Right renal pelvis (tissue), 4 donors: ENCODE measurements at regions not wholly inside any gene's neighbourhood (a gene's known extent, or its start where the extent isn't known, plus 50 kb on each side); places are given as distances from the start of the nearest gene placed in this dataset.
A peak's percentile ranks its signal among the peaks of the same experiment; 100 is the strongest.

Experiments used
- DNase-seq, 4 donors: peaks; one replicate each; pipeline ENCODE4 v3.0.0-alpha.2; 2013; ENCODE audit warnings: low read depth in 4 of 4, low spot score in 3 of 4, missing footprints in 1 of 4

DNA sequence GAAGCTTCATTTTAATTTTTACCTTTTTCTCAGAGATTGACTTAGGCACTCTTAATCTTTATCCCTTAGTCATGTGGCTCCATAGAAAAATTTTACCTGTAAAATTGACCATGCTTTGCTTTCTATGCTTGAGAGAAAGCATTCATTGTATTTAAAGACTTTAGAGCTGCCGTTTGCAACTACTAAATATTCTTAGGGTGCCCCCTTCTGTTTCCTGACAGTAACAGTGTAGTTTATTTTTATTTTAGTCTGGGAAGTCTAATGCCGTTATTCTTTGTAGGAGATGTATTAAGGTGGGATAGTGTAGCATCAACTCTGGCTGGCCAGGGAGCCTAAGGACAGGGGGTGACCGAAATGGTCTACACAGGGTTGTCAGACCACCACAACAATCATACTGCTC, 84.5 kb upstream of the SYNPR start:
- peak; percentile 5 to 17 (median 12) for DNase-seq

DNA sequence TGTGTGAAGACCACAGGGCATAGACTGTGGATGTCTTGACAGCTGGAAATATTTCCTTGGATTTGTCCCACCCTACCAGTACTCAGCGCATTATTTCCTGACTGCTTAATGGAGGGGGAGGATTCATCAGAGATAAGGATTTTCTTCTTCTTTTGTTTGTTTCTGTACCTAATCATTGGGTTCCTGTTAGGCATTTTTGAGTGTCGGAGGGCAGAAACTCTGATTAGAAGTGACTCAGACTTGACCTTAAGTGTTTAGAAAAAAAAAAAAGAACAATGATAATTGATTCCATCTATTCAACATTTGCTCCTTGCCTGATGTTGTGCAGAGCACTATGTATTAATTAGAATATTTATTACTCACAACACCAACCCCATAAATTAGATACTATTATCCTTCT, 78.5 kb upstream of the SYNPR start:
- no peak for DNase-seq

DNA sequence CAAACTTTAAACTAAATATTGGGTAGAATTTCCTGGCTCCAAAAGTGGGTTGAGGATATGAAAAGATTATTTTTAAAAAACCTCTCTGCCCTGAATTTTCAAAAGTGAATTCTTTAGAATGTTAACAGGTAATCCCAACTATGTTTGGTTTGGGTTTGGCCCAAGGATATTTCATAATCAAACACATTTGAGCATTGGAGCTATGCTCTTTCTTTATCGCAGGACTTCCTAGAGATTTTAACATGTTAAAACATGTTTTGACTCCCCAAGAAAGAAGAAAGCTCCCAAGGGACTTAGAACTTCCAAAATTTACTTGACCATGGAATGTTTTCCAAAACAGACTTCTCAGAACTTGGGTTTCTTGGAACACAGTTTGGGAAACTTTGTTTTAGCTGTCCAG, 75.6 kb upstream of the SYNPR start:
- DNase-seq = no peak

DNA sequence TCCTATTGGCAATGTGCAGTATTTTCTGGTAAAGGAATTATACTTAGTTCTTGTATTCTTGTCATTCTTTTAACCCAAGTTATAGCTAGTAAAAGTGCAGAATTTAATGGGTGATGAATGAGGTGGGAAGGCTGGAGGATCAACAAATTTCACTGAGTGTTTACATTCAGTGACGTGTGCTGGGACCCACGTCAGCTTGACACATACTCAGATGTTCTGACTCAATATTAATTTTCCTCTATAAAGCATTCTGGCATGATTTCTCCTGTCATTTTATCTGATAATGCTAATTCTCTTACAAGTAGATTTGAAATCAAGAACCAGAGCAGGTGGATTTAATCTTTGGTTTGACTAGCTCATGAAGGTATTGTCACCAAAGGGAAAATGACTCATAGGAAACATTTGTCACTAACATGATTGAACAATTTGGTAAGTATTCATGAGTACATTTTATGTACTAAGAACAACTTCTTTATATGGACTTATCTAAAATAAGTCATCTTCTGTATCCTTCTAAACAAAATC, 71.0 kb upstream of the SYNPR start:
- no peak for DNase-seq

DNA sequence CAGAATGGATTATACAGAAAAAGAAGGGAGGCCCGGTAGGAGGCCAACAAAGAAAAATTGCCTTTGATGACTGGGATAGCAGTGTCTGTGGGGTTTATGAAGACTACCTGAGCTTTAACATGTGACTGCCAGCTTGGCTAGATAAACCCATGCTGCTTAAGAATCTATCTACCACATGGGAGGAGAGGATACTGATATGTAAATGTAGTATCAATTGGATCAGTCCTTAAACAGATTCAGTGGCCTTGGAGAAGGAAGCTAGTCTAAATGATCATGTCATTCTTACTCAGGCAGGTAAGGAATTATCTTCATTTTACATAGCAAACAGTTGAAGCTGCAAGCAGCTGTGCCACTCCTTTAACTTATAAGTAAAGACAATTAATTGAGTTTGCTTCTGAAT, 50.0 kb upstream of the SYNPR start:
- DNase-seq = no peak
